Stimulated activated memory B cell treated with anti-CD40 and anti-IgM and Interleukin-4, amounts not matched to agents 10 μg/mL and 1 μg/mL and 100 μg/mL, for 72 hours (primary cell): ENCODE measurements at regions not wholly inside any gene's neighbourhood (a gene's known extent, or its start where the extent isn't known, plus 50 kb on each side); places are given as distances from the start of the nearest gene placed in this dataset.

ENCODE experiments used
- ATAC-seq: fragments of 150-1000 bp; cut with Tn5 transposase; 2 replicates; pipeline ENCODE4 v1.10.0; 2021
- H3K27ac Mint-ChIP-seq: one replicate; pipeline ENCODE4 v1.8.0; 2022; ENCODE audit warnings: mild to moderate bottlenecking, mixed read lengths
- H3K27me3 Mint-ChIP-seq: one replicate; pipeline ENCODE4 v1.8.0; 2022; ENCODE audit warnings: mixed read lengths
- H3K36me3 Mint-ChIP-seq: one replicate; pipeline ENCODE4 v1.8.0; 2022; ENCODE audit warnings: mixed read lengths
- H3K4me1 Mint-ChIP-seq: one replicate; pipeline ENCODE4 v1.8.0; 2022; ENCODE audit warnings: mixed read lengths
- H3K4me3 Mint-ChIP-seq: one replicate; pipeline ENCODE4 v1.8.0; 2022; ENCODE audit warnings: mild to moderate bottlenecking, moderate library complexity, mixed read lengths
- H3K9me3 Mint-ChIP-seq: one replicate; pipeline ENCODE4 v1.8.0; 2022; ENCODE audit warnings: mixed read lengths

- ATAC-seq: no peak
- Mint-ChIP-seq H3K27ac (no peak overlapping the region), H3K9me3 (peaks cover 2% of the 10 kb centered on the region), H3K36me3 (no peaks in the 10 kb centered on the region), H3K27me3 (no peaks in the 10 kb centered on the region), H3K4me1 (no peaks in the 10 kb centered on the region), H3K4me3 (no peak overlapping the region)
Measured at GRCh38 chr6:54601600-54602300, 244.8 kb upstream of the FAM83B start.

- no peaks in the 10 kb centered on the region for H3K27me3 Mint-ChIP-seq
- peaks cover 2% of the 10 kb centered on the region for H3K9me3 Mint-ChIP-seq
- no peaks in the 10 kb centered on the region for H3K4me1 Mint-ChIP-seq
- ATAC-seq: peak; percentile 36
- no peaks in the 10 kb centered on the region for H3K36me3 Mint-ChIP-seq
- no peak overlapping the region for H3K27ac Mint-ChIP-seq
- H3K4me3 Mint-ChIP-seq: no peak overlapping the region
Measured at GRCh38 chr6:54602591-54602990, 244.0 kb upstream of the FAM83B start.

GRCh38 chr6:54609981-54610380, 236.6 kb upstream of the FAM83B start:
- H3K27me3 Mint-ChIP-seq: no peaks in the 10 kb centered on the region
- no peak for ATAC-seq
- H3K4me3 Mint-ChIP-seq: no peak overlapping the region
- H3K27ac Mint-ChIP-seq: no peak overlapping the region
- H3K36me3 Mint-ChIP-seq: no peaks in the 10 kb centered on the region
- no peaks in the 10 kb centered on the region for H3K4me1 Mint-ChIP-seq
- H3K9me3 Mint-ChIP-seq: peaks cover 3% of the 10 kb centered on the region

- Mint-ChIP-seq H3K4me1 (no peaks in the 10 kb centered on the region), H3K27me3 (no peaks in the 10 kb centered on the region), H3K4me3 (no peak overlapping the region), H3K9me3 (peaks cover 6% of the 10 kb centered on the region), H3K36me3 (no peaks in the 10 kb centered on the region), H3K27ac (no peak overlapping the region)
- ATAC-seq: no peak
Measured at GRCh38 chr6:54613596-54613995, 233.0 kb upstream of the FAM83B start.

- Mint-ChIP-seq H3K27me3 (no peaks in the 10 kb centered on the region), H3K27ac (no peak overlapping the region), H3K4me1 (no peaks in the 10 kb centered on the region), H3K9me3 (peaks cover 2% of the 10 kb centered on the region), H3K36me3 (no peaks in the 10 kb centered on the region), H3K4me3 (no peak overlapping the region)
- ATAC-seq: no peak
Measured at GRCh38 chr6:54614499-54615195, 231.9 kb upstream of the FAM83B start.

GRCh38 chr6:54617730-54618129, 228.8 kb upstream of the FAM83B start:
- no peaks in the 10 kb centered on the region for H3K27me3 Mint-ChIP-seq
- H3K4me1 Mint-ChIP-seq: no peaks in the 10 kb centered on the region
- H3K9me3 Mint-ChIP-seq: peaks cover 2% of the 10 kb centered on the region
- no peak for ATAC-seq
- no peaks in the 10 kb centered on the region for H3K36me3 Mint-ChIP-seq
- H3K4me3 Mint-ChIP-seq: no peak overlapping the region
- H3K27ac Mint-ChIP-seq: no peak overlapping the region

- Mint-ChIP-seq H3K4me3 (no peak overlapping the region), H3K27ac (no peak overlapping the region), H3K27me3 (no peaks in the 10 kb centered on the region), H3K9me3 (peaks cover 2% of the 10 kb centered on the region), H3K36me3 (no peaks in the 10 kb centered on the region), H3K4me1 (no peaks in the 10 kb centered on the region)
- no peak for ATAC-seq
Measured at GRCh38 chr6:54618572-54618971, 228.0 kb upstream of the FAM83B start.

- no peak for ATAC-seq
- Mint-ChIP-seq H3K9me3 (peaks cover 2% of the 10 kb centered on the region), H3K4me1 (no peaks in the 10 kb centered on the region), H3K27me3 (no peaks in the 10 kb centered on the region), H3K36me3 (no peaks in the 10 kb centered on the region), H3K4me3 (no peak overlapping the region), H3K27ac (no peak overlapping the region)
Measured at GRCh38 chr6:54619102-54619501, 227.5 kb upstream of the FAM83B start.

GRCh38 chr6:54621285-54621684, 225.3 kb upstream of the FAM83B start:
- no peak overlapping the region for H3K27ac Mint-ChIP-seq
- peaks cover 2% of the 10 kb centered on the region for H3K9me3 Mint-ChIP-seq
- no peaks in the 10 kb centered on the region for H3K4me1 Mint-ChIP-seq
- no peak for ATAC-seq
- no peak overlapping the region for H3K4me3 Mint-ChIP-seq
- H3K36me3 Mint-ChIP-seq: no peaks in the 10 kb centered on the region
- no peaks in the 10 kb centered on the region for H3K27me3 Mint-ChIP-seq

GRCh38 chr6:54624216-54624615, 222.4 kb upstream of the FAM83B start:
- Mint-ChIP-seq H3K27ac (no peak overlapping the region), H3K9me3 (no peaks in the 10 kb centered on the region), H3K4me1 (no peaks in the 10 kb centered on the region), H3K36me3 (no peaks in the 10 kb centered on the region), H3K27me3 (no peaks in the 10 kb centered on the region), H3K4me3 (no peak overlapping the region)
- ATAC-seq: no peak

- Mint-ChIP-seq H3K27ac (no peak overlapping the region), H3K9me3 (no peaks in the 10 kb centered on the region), H3K4me1 (no peaks in the 10 kb centered on the region)
Measured at GRCh38 chr6:54624779-54625178, 221.8 kb upstream of the FAM83B start.

GRCh38 chr6:54629131-54629530, 217.4 kb upstream of the FAM83B start:
- Mint-ChIP-seq H3K27me3 (no peaks in the 10 kb centered on the region), H3K4me3 (no peak overlapping the region), H3K27ac (no peak overlapping the region), H3K36me3 (no peaks in the 10 kb centered on the region), H3K9me3 (no peaks in the 10 kb centered on the region), H3K4me1 (no peaks in the 10 kb centered on the region)
- no peak for ATAC-seq

More at GRCh38 chr6:54624779-54625178, 221.8 kb upstream of the FAM83B start:
- no peak for ATAC-seq
- Mint-ChIP-seq H3K36me3 (no peaks in the 10 kb centered on the region), H3K27me3 (no peaks in the 10 kb centered on the region), H3K4me3 (no peak overlapping the region)

GRCh38 chr6:54632984-54633565, 213.5 kb upstream of the FAM83B start:
- no peaks in the 10 kb centered on the region for H3K27me3 Mint-ChIP-seq
- ATAC-seq: no peak

GRCh38 chr6:54633601-54634000, 213.0 kb upstream of the FAM83B start:
- Mint-ChIP-seq H3K27me3 (no peaks in the 10 kb centered on the region), H3K9me3 (no peaks in the 10 kb centered on the region), H3K4me1 (no peaks in the 10 kb centered on the region), H3K36me3 (no peaks in the 10 kb centered on the region), H3K27ac (no peak overlapping the region), H3K4me3 (no peak overlapping the region)
- no peak for ATAC-seq

More at GRCh38 chr6:54632984-54633565, 213.5 kb upstream of the FAM83B start:
- H3K4me3 Mint-ChIP-seq: no peak overlapping the region
- no peaks in the 10 kb centered on the region for H3K4me1 Mint-ChIP-seq
- H3K36me3 Mint-ChIP-seq: no peaks in the 10 kb centered on the region
- no peak overlapping the region for H3K27ac Mint-ChIP-seq
- no peaks in the 10 kb centered on the region for H3K9me3 Mint-ChIP-seq

- no peak overlapping the region for H3K27ac Mint-ChIP-seq
- no peaks in the 10 kb centered on the region for H3K27me3 Mint-ChIP-seq
- no peaks in the 10 kb centered on the region for H3K4me1 Mint-ChIP-seq
- H3K36me3 Mint-ChIP-seq: no peaks in the 10 kb centered on the region
- no peak overlapping the region for H3K4me3 Mint-ChIP-seq
- no peaks in the 10 kb centered on the region for H3K9me3 Mint-ChIP-seq
- no peak for ATAC-seq
Measured at GRCh38 chr6:54640911-54641310, 205.7 kb upstream of the FAM83B start.
